Keratinocyte (primary cell): ENCODE measurements at regions not wholly inside any gene's neighbourhood (a gene's known extent, or its start where the extent isn't known, plus 50 kb on each side); places are given as distances from the start of the nearest gene placed in this dataset.
A peak's percentile ranks its signal among the peaks of the same experiment; 100 is the strongest.

Experiments
- DNase-seq: peaks from one replicate; pipeline ENCODE4 v3.0.0-alpha.2; 2011; ENCODE audit warnings: low read depth, missing footprints, low spot score
- FAIRE-seq: peaks from 2 replicates; lab custom pipeline; 2011; peaks lifted over from hg19 to GRCh38; lab: Jason Lieb, UNC
- H2AFZ ChIP-seq: 2 replicates; pipeline ENCODE4 v1.6.0; 2012; ENCODE audit warnings: low read length, control low read depth, inconsistent platforms; ENCODE audit not compliant: control insufficient read depth
- H3K27ac ChIP-seq: 2 replicates; pipeline ENCODE4 v1.5.1; 2011; ENCODE audit warnings: low read length; ENCODE audit not compliant: control insufficient read depth, insufficient read depth
- H3K27me3 ChIP-seq: 3 replicates; pipeline ENCODE4 v1.6.0; 2011; ENCODE audit warnings: low read length; ENCODE audit not compliant: control insufficient read depth, insufficient read depth; ENCODE audit errors: extremely low read depth
- H3K36me3 ChIP-seq, 2 experiments: 2 replicates in 1 of 2; 3 replicates in 1 of 2; pipeline ENCODE4 v1.5.1; 2011; ENCODE audit warnings: low read length in 2 of 2, mild to moderate bottlenecking in 1 of 2; ENCODE audit not compliant: control insufficient read depth in 2 of 2, insufficient read depth in 2 of 2; ENCODE audit errors: extremely low read depth in 1 of 2
- H3K4me1 ChIP-seq: 3 replicates; pipeline ENCODE4 v1.5.1; 2011; ENCODE audit warnings: low read length; ENCODE audit not compliant: control insufficient read depth, insufficient read depth; ENCODE audit errors: extremely low read depth
- H3K4me2 ChIP-seq: 3 replicates; pipeline ENCODE4 v1.6.0; 2011; ENCODE audit warnings: low read depth, low read length; ENCODE audit not compliant: control insufficient read depth, insufficient read depth; ENCODE audit errors: extremely low read depth
- H3K4me3 ChIP-seq, 3 experiments: fragments of 200-600 bp in 1 of 3; sonication (generic) in 1 of 3; 2 replicates in 2 of 3; 3 replicates in 1 of 3; pipeline ENCODE4 v1.5.1; 2011 to 2016; ENCODE audit warnings: low read length in 3 of 3, mild to moderate bottlenecking in 3 of 3, control low read depth in 2 of 3, inconsistent platforms in 1 of 3, low read depth in 1 of 3, mixed read lengths in 1 of 3, mixed run types in 1 of 3, moderate library complexity in 1 of 3; ENCODE audit not compliant: control insufficient read depth in 2 of 3, insufficient read depth in 2 of 3; ENCODE audit errors: extremely low read depth in 1 of 3
- H3K79me2 ChIP-seq: 2 replicates; pipeline ENCODE4 v1.6.0; 2012; ENCODE audit warnings: low read length; ENCODE audit not compliant: control insufficient read depth, insufficient read depth
- H3K9ac ChIP-seq: 3 replicates; pipeline ENCODE4 v1.6.0; 2011; ENCODE audit warnings: low read length; ENCODE audit not compliant: control insufficient read depth, insufficient read depth; ENCODE audit errors: extremely low read depth
- H3K9me1 ChIP-seq: 3 replicates; pipeline ENCODE4 v1.6.0; 2011; ENCODE audit warnings: low read length; ENCODE audit not compliant: control insufficient read depth, insufficient read depth; ENCODE audit errors: extremely low read depth
- H3K9me3 ChIP-seq: 2 replicates; pipeline ENCODE4 v1.5.1; 2012; ENCODE audit warnings: low read depth, low read length; ENCODE audit not compliant: control insufficient read depth
- H4K20me1 ChIP-seq: 3 replicates; pipeline ENCODE4 v1.6.0; 2011; ENCODE audit warnings: low read length; ENCODE audit not compliant: control insufficient read depth, insufficient read depth; ENCODE audit errors: extremely low read depth
- EZH2 ChIP-seq: IDR thresholded peaks from one replicate; pipeline ENCODE4 v1.6.1; 2012; ENCODE audit warnings: inconsistent platforms, mild to moderate bottlenecking, low read length, moderate library complexity
- dilution Hi-C: fragments of 300-500 bp; cut with MboI; formaldehyde crosslinking; loops from one replicate; pipeline ENCODE4 v1.7.0; 2020; ENCODE audit warnings: low sequenced_read_pairs; ENCODE audit not compliant: extremely low pct_ligation_motif_present
- TF ChIP-seq, protein P1 (sequence below), 3 experiments: IDR thresholded peaks in 1 of 3; conservative IDR thresholded peaks in 1 of 3; optimal IDR thresholded peaks in 1 of 3; 2 replicates in 2 of 3; 3 replicates in 1 of 3; pipeline versions ENCODE3 to v1.5.1; 2011; ENCODE audit warnings: low read length in 3 of 3, mild to moderate bottlenecking in 3 of 3, moderate library complexity in 2 of 3, control low read depth in 1 of 3, inconsistent platforms in 1 of 3; ENCODE audit not compliant: insufficient read depth in 2 of 3; ENCODE audit errors: extremely low read depth in 1 of 3

- Histone ChIP-seq H3K27ac (no peak overlapping the region), H3K27me3 (no peaks in the 10 kb centered on the region), H2AFZ (no peak overlapping the region), H3K9me1 (no peaks in the 10 kb centered on the region), H3K79me2 (no peaks in the 10 kb centered on the region), H3K9me3 (no peaks in the 10 kb centered on the region), H3K36me3 (no peaks in the 10 kb centered on the region), H4K20me1 (no peaks in the 10 kb centered on the region), H3K4me2 (no peak overlapping the region), H3K4me3 (no peak overlapping the region), H3K9ac (no peak overlapping the region), H3K4me1 (no peaks in the 10 kb centered on the region)
- dilution Hi-C loops = no loop called here
- peak; percentile 7 for DNase-seq
- FAIRE-seq = peak; percentile 13
- TF ChIP-seq, protein P1, sequence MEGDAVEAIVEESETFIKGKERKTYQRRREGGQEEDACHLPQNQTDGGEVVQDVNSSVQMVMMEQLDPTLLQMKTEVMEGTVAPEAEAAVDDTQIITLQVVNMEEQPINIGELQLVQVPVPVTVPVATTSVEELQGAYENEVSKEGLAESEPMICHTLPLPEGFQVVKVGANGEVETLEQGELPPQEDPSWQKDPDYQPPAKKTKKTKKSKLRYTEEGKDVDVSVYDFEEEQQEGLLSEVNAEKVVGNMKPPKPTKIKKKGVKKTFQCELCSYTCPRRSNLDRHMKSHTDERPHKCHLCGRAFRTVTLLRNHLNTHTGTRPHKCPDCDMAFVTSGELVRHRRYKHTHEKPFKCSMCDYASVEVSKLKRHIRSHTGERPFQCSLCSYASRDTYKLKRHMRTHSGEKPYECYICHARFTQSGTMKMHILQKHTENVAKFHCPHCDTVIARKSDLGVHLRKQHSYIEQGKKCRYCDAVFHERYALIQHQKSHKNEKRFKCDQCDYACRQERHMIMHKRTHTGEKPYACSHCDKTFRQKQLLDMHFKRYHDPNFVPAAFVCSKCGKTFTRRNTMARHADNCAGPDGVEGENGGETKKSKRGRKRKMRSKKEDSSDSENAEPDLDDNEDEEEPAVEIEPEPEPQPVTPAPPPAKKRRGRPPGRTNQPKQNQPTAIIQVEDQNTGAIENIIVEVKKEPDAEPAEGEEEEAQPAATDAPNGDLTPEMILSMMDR (optimal IDR thresholded peaks at IDR 0.05 in 1 of 3, IDR thresholded peaks at IDR 0.05 in 1 of 3, conservative IDR thresholded peaks at IDR 0.05 in 1 of 3; ENCODE audit: extremely low read depth in 1 of 3, insufficient read depth in 2 of 3, low read length in 3 of 3) = peak; percentile 63 to 84 (median 72)
- no peak for TF ChIP-seq EZH2
Measured at GRCh38 chr18:68623342-68623741, 91.6 kb downstream of the TMX3 start.

DNA sequence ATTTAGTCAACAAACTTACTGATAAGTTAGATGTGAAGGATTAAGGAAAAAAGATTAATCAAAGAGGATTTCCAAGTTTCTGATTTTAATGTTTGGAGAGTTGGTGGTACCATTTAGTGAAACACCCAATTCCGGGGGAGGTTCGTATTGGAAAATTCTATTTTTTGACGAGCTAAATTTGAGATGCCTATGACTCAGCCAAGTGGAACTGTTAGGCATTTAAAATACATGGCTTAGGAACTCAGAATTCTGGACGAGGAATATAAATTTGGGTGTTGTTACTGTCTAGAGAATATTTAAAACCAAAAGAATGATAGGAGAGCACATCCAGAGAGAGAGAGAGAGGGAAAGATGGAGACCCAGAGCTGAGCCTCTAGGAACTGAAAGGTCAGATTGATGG is 103.6 kb downstream of the TMX3 start:
- TF ChIP-seq, protein P1 (optimal IDR thresholded peaks at IDR 0.05 in 1 of 3, IDR thresholded peaks at IDR 0.05 in 1 of 3, conservative IDR thresholded peaks at IDR 0.05 in 1 of 3; ENCODE audit: extremely low read depth in 1 of 3, insufficient read depth in 2 of 3, low read length in 3 of 3) = no peak
- no peak for TF ChIP-seq EZH2
- H3K27me3 ChIP-seq = no peaks in the 10 kb centered on the region

More for the DNA sequence above, 103.6 kb downstream of the TMX3 start:
- H3K9ac ChIP-seq = no peak overlapping the region
- no peak overlapping the region for H3K4me2 ChIP-seq
- no peak overlapping the region for H3K27ac ChIP-seq
- H3K36me3 ChIP-seq = no peaks in the 10 kb centered on the region
- H3K9me1 ChIP-seq = no peaks in the 10 kb centered on the region
- dilution Hi-C loops = no loop called here
- no peaks in the 10 kb centered on the region for H3K9me3 ChIP-seq
- no peak overlapping the region for H3K4me3 ChIP-seq
- H4K20me1 ChIP-seq = no peaks in the 10 kb centered on the region
- H3K4me1 ChIP-seq = no peaks in the 10 kb centered on the region
- H2AFZ ChIP-seq = no peak overlapping the region
- no peak for DNase-seq
- H3K79me2 ChIP-seq = no peaks in the 10 kb centered on the region
- no peak for FAIRE-seq
